Mucosa of gallbladder (tissue), 1 donor: ENCODE measurements at regions not wholly inside any gene's neighbourhood (a gene's known extent, or its start where the extent isn't known, plus 50 kb on each side); places are given as distances from the start of the nearest gene placed in this dataset.

Source experiments
- DNase-seq: peaks from one replicate; pipeline ENCODE4 v3.0.0-alpha.2; 2020; ENCODE audit warnings: low spot score
- donor health status: DM: no; HTN: no; CAD: no.

DNA sequence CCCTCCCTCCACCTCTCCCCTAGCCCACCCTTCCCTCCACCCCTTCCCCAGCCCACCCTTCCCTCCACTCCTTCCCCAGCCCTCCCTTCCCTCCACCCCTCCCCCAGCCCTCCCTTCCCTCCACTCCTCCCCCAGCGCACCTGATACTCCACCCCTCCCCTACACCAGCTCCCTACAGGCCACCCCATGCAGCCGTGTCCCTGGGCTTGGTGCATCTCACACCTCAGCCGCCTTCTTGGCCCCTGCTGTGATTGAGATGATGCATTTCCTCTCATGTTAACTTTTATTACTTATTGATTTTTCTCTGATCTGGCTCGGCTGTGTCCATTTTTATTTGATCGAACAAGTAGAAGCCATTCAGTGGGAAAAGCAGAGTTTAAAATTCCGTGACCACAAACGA lies 243.8 kb downstream of the MATN1 start:
- no peak for DNase-seq

- DNase-seq, result no peak
Observed at GRCh38 chr1:30478799-30479563, 244.4 kb downstream of the MATN1 start.

GRCh38 chr1:30478283-30478682 lies 245.1 kb downstream of the MATN1 start:
- no peak for DNase-seq

- DNase-seq, result no peak
Observed at GRCh38 chr1:30477588-30477987, 245.8 kb downstream of the MATN1 start.

GRCh38 chr1:30476911-30477459 lies 246.4 kb downstream of the MATN1 start:
- DNase-seq, result no peak

DNA sequence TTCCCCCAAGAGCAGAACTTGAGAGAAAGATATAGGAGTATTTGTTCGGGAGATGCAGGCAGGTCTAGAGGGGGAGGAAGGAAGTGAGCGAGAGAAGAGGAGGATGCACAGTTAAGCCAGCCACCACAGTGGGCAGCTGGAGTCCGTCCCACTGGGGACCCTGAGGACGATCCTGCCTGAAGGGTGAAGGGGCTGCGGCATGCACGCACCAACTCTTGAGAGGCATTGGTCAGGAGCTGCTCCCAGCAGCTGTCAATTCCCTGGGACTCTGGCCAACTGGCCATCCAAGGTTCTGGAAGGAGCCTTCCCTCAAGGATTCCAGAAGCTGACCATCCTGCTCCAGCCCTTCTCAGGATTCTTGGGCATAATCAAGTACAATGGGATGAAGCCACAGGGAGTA lies 246.9 kb downstream of the MATN1 start:
- DNase-seq, result no peak

DNA sequence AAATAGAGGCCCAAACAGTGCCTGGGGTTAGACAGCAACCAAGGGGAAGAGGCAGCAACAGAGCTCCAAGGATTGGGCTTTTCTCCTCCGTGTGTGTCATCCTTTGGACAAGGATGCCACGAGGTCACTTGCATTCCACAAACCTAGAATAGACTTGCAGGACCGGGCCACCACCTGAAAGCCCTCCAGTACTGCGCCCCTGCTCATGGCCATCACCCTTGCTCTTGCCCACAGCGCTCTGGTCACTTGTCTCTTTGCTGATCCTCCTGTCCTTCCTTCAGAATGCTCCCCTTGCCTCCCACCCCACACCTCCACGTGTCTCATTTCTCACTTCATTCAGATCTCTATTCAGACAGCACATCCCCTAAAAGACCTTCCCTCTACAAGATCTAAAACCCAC lies 247.4 kb downstream of the MATN1 start:
- no peak for DNase-seq

DNA sequence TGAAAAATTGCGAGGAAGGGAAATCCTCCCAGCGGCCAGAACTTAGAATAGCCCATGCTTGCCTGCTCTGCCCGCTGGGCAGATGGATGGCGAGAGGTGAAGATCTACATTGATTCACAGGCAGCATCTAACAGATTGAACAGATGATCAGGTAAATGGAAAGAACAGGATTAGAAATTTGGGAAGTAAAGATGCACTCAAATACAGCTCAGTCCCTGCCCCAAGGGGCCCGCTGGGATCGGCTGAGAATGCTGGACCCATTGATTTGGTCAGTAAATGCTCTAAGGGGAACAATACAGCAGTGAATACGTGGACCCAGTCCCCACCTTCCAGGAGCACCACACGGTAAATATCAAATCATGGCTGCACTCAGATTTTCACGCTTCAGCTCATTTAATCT lies 248.2 kb downstream of the MATN1 start:
- DNase-seq, result no peak

DNA sequence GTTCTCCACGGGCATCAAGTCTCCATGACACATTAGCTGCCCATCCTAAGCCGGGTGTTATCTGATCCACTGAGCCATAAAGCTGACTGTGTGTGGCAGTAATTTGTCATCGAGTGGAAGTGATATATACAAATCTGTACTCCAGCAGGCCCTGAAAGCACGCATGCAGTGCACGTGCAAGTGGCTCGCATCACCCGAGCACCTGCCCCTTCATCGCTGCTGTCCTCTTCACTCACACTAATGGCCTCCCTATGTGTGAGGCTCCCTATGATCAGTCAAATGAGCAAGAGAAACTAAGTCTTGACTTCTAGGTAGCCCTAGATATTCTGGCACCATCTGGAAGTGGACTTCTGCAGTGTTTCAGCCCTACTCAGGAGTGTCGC lies 248.6 kb downstream of the MATN1 start:
- DNase-seq, result no peak

- DNase-seq, result no peak
Observed at GRCh38 chr1:30473922-30474817, 249.2 kb downstream of the MATN1 start.

- DNase-seq, result no peak
Observed at GRCh38 chr1:30472526-30472925, 250.9 kb downstream of the MATN1 start.

DNA sequence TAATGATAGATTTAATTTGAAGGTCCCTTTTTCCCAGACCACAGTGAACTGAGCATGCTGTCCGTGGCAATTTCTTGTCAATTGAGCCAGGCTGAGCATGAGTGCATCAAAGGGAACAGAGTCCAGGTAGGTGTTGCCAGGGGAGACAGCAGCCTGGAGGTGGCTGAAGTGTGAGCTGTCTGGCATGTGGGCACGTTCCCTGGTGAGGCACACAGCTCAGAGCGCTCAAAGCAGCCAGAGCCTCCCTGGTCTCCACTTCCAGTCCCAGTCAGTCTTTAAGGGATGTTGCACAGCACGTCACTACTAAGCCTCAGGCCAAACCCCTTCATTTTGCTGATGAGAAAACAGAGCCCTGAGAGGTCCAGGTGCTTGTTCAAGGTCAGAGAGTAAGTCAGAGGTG lies 251.4 kb downstream of the MATN1 start:
- DNase-seq, result peak; percentile 42

GRCh38 chr1:30471307-30471706 lies 252.1 kb downstream of the MATN1 start:
- no peak for DNase-seq

DNA sequence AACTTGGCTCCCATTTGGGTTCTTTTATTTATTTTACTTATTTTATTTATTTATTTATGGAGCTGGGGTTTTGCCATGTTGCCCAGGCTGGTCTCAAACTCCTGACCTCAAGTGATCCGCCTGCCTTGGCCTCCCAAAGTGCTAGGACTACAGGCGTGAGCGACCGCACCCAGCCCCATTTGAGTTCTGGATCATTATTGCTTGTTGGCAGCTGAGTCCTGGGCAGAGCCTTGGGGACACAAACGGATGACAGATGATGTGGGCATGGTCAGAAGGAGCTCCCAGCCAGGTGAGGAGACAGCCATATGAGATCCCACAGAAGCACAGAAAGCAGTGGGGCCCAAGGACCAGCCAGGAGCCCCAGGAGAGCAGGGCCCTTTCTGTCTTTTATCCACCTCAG lies 254.0 kb downstream of the MATN1 start:
- DNase-seq, result no peak

DNA sequence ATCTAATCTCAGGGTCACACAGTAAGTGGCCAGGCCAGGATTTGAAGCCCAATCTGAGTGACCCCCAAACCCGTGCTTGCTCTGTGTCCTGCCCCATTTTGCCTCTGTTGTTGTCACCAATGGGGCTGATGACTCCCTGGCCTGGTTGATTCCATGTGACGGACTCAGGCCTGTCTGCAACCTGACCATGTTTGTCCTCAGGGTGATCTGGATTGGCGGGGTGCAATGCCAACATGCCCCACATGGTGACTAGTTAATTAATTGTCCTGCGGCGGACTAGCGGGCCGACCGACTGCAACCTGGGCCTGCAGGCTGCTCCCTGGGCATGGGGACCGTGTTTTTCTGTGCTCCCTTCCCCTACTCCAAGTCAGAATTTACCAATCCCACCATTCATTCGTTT lies 256.3 kb downstream of the MATN1 start:
- no peak for DNase-seq

DNA sequence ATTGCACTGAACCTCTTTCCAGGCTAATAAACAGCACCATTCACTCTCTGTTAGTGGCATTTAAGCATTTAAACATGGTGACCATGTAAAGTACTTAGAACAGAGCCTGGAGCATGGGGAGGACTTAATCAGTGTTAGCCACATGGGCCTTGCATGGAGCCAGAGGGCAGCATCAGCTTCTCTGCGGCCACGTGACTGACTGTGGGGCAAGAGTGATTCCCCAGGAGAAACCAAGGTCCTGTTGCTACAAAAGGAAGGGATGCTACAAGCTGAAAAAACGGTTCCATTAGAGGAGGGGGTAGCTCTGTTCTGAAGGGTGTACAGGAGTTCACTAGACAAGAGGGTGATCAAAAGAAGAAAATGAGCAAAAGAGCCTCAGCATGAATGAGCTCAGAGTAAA lies 256.8 kb downstream of the MATN1 start:
- DNase-seq, result no peak

DNA sequence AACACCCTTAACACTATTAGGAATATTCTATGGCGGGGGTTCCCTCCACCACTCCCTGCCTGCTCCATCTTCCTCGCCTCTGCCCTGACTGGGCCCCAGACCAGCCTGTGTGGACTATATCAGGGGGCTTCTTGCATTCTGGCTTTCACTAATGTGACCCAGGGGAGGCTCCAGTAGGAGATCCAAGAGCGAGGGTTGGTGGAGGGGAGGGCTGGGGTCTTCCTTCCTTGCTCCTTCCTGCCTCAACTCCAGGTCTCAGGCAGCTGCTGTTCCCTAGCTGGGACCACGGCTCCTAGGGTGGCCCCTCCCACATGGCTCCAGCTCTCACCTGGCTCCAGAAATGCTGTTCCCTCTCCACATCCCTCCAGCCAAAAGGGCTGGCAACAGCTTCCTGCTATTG lies 257.4 kb downstream of the MATN1 start:
- DNase-seq, result no peak

DNA sequence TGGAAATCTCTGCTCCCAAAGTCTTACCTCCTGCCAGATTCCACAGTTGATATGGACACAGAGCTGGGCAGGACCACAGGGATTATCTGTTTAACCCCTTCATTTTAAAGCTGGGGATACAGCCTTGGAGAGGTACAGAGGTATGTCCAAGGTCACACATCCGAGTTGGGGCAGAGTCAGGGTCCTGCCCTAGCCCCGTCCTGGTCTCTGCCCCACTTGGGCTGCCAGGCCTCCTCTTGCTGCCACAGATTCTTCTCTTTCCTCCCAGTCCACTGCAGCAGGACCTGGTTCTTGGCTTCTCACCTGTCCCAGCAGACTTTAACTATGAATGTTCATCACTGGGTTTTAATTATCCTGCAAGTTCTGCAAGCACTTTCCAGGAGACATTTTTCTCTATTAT lies 258.3 kb downstream of the MATN1 start:
- no peak for DNase-seq

DNA sequence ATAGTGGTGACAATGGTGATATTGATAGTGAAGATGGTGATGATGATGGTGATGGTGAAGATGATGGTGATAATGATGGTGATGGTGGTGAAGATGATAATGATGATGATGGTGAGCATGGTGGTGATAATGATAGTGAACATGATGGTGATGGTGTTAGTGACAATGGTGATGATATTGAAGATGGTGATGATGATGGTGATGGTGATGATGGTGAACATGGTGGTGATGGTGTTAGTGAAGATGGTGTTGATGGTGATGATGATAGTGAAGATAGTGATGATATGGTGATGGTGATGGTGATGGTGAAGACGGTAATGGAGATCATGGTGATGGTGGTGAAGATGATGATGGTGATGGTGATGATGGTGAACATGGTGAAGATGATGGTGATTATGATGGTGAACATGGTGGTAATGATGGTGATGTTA lies 259.2 kb downstream of the MATN1 start:
- no peak for DNase-seq

DNA sequence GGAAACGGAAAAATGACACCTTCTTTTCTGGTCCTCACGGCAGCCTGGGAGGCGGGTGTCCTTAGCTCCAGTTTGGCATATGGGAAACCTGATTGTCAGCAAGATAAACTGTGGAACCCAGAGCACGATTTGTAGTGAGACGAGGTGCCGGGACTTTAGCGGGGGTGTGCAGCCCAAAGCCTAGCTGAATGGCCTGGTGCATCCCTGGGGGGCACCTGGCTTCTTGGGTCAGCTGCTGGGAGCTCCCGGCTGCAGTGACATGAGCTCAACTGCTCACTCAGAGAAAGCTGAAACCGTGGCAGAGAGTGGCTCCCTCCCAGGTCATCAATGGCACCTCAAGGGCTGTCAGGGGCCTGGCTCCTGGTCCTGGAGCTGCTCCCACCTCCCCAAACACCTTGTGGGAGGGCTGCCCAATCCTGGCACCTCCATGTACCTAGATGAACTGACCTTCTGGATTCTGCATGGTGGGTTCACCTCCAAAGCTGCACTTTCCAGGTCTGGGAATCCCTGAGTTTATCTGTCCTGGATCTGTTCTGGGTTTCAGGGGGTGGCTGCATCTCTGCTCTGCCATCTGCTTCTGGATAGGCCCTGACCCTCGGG lies 260.5 kb downstream of the MATN1 start:
- no peak for DNase-seq

DNA sequence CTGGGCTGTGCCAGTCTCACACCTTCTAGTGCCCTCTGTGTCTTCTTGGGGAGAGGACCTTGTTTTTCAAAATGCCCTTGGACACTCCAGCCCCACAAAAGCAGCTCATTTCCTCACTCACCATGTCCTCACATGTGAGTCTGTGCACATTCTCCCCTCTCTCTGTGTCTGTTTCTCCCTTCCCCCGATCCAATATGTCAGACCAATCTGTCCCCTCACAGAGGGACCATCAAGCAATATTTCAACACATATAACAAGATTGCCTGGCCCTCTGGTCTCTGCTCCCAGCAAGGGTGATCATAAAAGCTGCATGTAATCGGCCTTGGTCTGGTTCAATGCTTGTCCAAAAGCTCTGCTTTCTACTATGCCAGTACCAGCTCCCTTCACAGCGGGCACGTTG lies 261.2 kb downstream of the MATN1 start:
- no peak for DNase-seq

DNA sequence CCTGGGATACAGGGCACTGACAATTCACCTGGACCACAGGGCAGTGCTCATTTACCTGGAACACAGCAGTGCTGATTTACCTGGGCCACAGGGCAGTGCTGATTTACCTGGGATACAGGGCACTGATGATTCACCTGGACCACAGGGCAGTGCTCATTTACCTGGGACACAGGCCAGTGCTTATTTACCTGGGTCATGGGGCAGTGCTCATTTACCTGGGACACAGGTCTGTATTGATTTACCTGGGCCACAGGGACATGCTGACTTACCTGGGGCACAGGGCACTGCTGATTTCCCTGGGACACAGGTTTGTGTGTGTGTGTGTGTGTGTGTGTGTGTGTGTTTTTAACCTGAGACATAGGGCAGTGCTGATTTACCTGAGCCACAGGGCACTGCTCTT lies 261.7 kb downstream of the MATN1 start:
- DNase-seq, result peak; percentile 74

- no peak for DNase-seq
Observed at GRCh38 chr1:30460661-30461060, 262.7 kb downstream of the MATN1 start.
